H1 (cell line): ENCODE measurements at regions not wholly inside any gene's neighbourhood (a gene's known extent, or its start where the extent isn't known, plus 50 kb on each side); places are given as distances from the start of the nearest gene placed in this dataset.

Experiments used
- CTCF ChIA-PET: fragments of 300-600 bp; sonication (Branson Sonifier 250); formaldehyde crosslinking; loops from one replicate; lab custom pipeline; 2021; ENCODE audit not compliant: partially characterized antibody; lab: Charles Lee
- POLR2A ChIA-PET: fragments of 300-600 bp; sonication (Branson Sonifier 250); formaldehyde crosslinking; loops from one replicate; lab custom pipeline; 2021; ENCODE audit warnings: inconsistent platforms; ENCODE audit not compliant: partially characterized antibody; lab: Charles Lee
- DNase-seq, 2 experiments: peaks; one replicate each; pipeline versions ENCODE4 v3.0.0 to v3.0.0-alpha.2; 2010 to 2022; ENCODE audit warnings: low spot score in 2 of 2, low read depth in 1 of 2, mixed read lengths in 1 of 2
- FAIRE-seq: peaks from 2 replicates; lab custom pipeline; 2011; peaks lifted over from hg19 to GRCh38; lab: Jason Lieb, UNC
- H2AFZ ChIP-seq: 2 replicates; pipeline ENCODE4 v1.8.1; 2012; ENCODE audit warnings: low read length, inconsistent platforms
- H2AK5ac ChIP-seq: 2 replicates; pipeline ENCODE4 v1.6.1; 2013; ENCODE audit warnings: low read depth, low read length
- H2BK120ac ChIP-seq: replicated peaks from 2 replicates; pipeline ENCODE3; 2013; ENCODE audit warnings: low read depth, low read length, inconsistent platforms
- H2BK12ac ChIP-seq: 2 replicates; pipeline ENCODE4 v1.6.1; 2013; ENCODE audit warnings: low read depth, low read length
- H2BK15ac ChIP-seq: 2 replicates; pipeline ENCODE4 v1.6.1; 2013; ENCODE audit warnings: low read length
- H2BK20ac ChIP-seq: 2 replicates; pipeline ENCODE4 v1.6.1; 2013; ENCODE audit warnings: low read length
- H2BK5ac ChIP-seq: 2 replicates; pipeline ENCODE4 v1.6.1; 2013; ENCODE audit warnings: low read depth, low read length
- H3K14ac ChIP-seq: 2 replicates; pipeline ENCODE4 v1.6.1; 2013; ENCODE audit warnings: inconsistent platforms; ENCODE audit not compliant: insufficient read length
- H3K18ac ChIP-seq: 2 replicates; pipeline ENCODE4 v1.6.1; 2013; ENCODE audit warnings: low read length; ENCODE audit errors: extremely low read depth
- H3K23ac ChIP-seq: 2 replicates; pipeline ENCODE4 v1.6.1; 2013; ENCODE audit warnings: inconsistent platforms; ENCODE audit not compliant: insufficient read length
- H3K23me2 ChIP-seq: 2 replicates; pipeline ENCODE4 v1.6.1; 2013; ENCODE audit warnings: low read depth, low read length
- H3K27ac ChIP-seq: 2 replicates; pipeline ENCODE4 v1.6.1; 2011; ENCODE audit warnings: low read depth, low read length, inconsistent platforms
- H3K27me3 ChIP-seq, 4 experiments: replicated peaks in 1 of 4; 1 replicate in 1 of 4; 2 replicates in 3 of 4; pipeline versions ENCODE4 v1.6.1 to v1.8.1; 2011 to 2013; ENCODE audit warnings: low read length in 3 of 4, mild to moderate bottlenecking in 3 of 4, inconsistent platforms in 2 of 4, mixed read lengths in 2 of 4, moderate library complexity in 1 of 4; ENCODE audit not compliant: control insufficient read depth in 3 of 4, insufficient read depth in 3 of 4; ENCODE audit errors: extremely low read depth in 1 of 4
- H3K36me3 ChIP-seq, 4 experiments: 2 replicates each; pipeline versions ENCODE4 v1.6.1 to v1.8.1; 2011 to 2013; ENCODE audit warnings: mild to moderate bottlenecking in 4 of 4, low read length in 3 of 4, moderate library complexity in 2 of 4, control low read depth in 1 of 4, inconsistent platforms in 1 of 4; ENCODE audit not compliant: insufficient read depth in 4 of 4, control insufficient read depth in 2 of 4
- H3K4ac ChIP-seq: replicated peaks from 2 replicates; pipeline ENCODE3; 2013; ENCODE audit warnings: low read length, low read depth, mixed read lengths, inconsistent platforms; ENCODE audit not compliant: insufficient read length
- H3K4me1 ChIP-seq, 4 experiments: replicated peaks in 1 of 4; 1 replicate in 1 of 4; 2 replicates in 3 of 4; pipeline versions ENCODE4 v1.6.1 to v1.8.1; 2011 to 2013; ENCODE audit warnings: low read length in 3 of 4, inconsistent platforms in 2 of 4, mixed read lengths in 1 of 4; ENCODE audit not compliant: insufficient read depth in 4 of 4, control insufficient read depth in 3 of 4
- H3K4me2 ChIP-seq, 2 experiments: 2 replicates each; pipeline versions ENCODE4 v1.6.1 to v1.8.1; 2011 to 2013; ENCODE audit warnings: low read depth in 2 of 2, low read length in 2 of 2, control low read depth in 1 of 2, inconsistent platforms in 1 of 2, mild to moderate bottlenecking in 1 of 2; ENCODE audit not compliant: insufficient read depth in 1 of 2
- H3K4me3 ChIP-seq, 4 experiments: fragments of 200-600, 300-600 bp in 1 of 4; sonication (generic), shearing (Covaris generic), sonication (Bioruptor Twin) in 1 of 4; 2 replicates each; pipeline versions ENCODE4 v1.5.1 to v1.8.1; 2011 to 2016; ENCODE audit warnings: low read length in 4 of 4, low read depth in 3 of 4, control low read depth in 2 of 4, inconsistent platforms in 2 of 4, mild to moderate bottlenecking in 2 of 4, mixed read lengths in 1 of 4, moderate library complexity in 1 of 4; ENCODE audit not compliant: insufficient read depth in 2 of 4; ENCODE audit errors: extremely low read depth in 1 of 4
- H3K56ac ChIP-seq: replicated peaks from 2 replicates; pipeline ENCODE3; 2013; ENCODE audit warnings: low read depth, mild to moderate bottlenecking, mixed read lengths, low read length, inconsistent platforms; ENCODE audit not compliant: insufficient read length
- H3K79me1 ChIP-seq: 2 replicates; pipeline ENCODE4 v1.6.1; 2013; ENCODE audit warnings: low read depth, low read length, control low read depth
- H3K79me2 ChIP-seq, 2 experiments: 2 replicates each; pipeline versions ENCODE4 v1.6.1 to v1.8.1; 2012 to 2013; ENCODE audit warnings: low read length in 2 of 2, mild to moderate bottlenecking in 2 of 2, inconsistent platforms in 1 of 2; ENCODE audit not compliant: insufficient read depth in 2 of 2, control insufficient read depth in 1 of 2
- H3K9ac ChIP-seq, 4 experiments: replicated peaks in 1 of 4; 1 replicate in 1 of 4; 2 replicates in 3 of 4; pipeline versions ENCODE4 v1.6.1 to v1.8.1; 2011 to 2013; ENCODE audit warnings: low read depth in 3 of 4, low read length in 3 of 4, control low read depth in 2 of 4, mild to moderate bottlenecking in 2 of 4, moderate library complexity in 2 of 4, inconsistent platforms in 1 of 4; ENCODE audit errors: extremely low read depth in 1 of 4
- H3K9me3 ChIP-seq, 2 experiments: 2 replicates each; pipeline versions ENCODE4 v1.6.1 to v1.8.1; 2012 to 2013; ENCODE audit warnings: mild to moderate bottlenecking in 2 of 2, moderate library complexity in 2 of 2, control low read depth in 1 of 2, inconsistent platforms in 1 of 2, low read depth in 1 of 2, low read length in 1 of 2, mixed read lengths in 1 of 2; ENCODE audit not compliant: insufficient read depth in 2 of 2
- H4K20me1 ChIP-seq, 2 experiments: replicated peaks in 1 of 2; 2 replicates each; pipeline versions ENCODE3 to v1.8.1; 2011 to 2013; ENCODE audit warnings: inconsistent platforms in 2 of 2, low read length in 2 of 2, mild to moderate bottlenecking in 1 of 2; ENCODE audit not compliant: insufficient read depth in 2 of 2, control insufficient read depth in 1 of 2
- H4K5ac ChIP-seq: 2 replicates; pipeline ENCODE4 v1.6.1; 2013; ENCODE audit warnings: low read length, low read depth, mixed read lengths, inconsistent platforms; ENCODE audit not compliant: insufficient read length
- H4K8ac ChIP-seq: 2 replicates; pipeline ENCODE4 v1.8.0; 2013; ENCODE audit warnings: mild to moderate bottlenecking, moderate library complexity, low read length, inconsistent platforms; ENCODE audit not compliant: insufficient read depth; ENCODE audit errors: extremely low read depth
- H4K91ac ChIP-seq: replicated peaks from 2 replicates; pipeline ENCODE3; 2013; ENCODE audit warnings: low read length, mixed read lengths, inconsistent platforms; ENCODE audit not compliant: insufficient read length
- BACH1 ChIP-seq: IDR thresholded peaks from 2 replicates; pipeline ENCODE4 v1.6.1; 2012; ENCODE audit warnings: low read length, improper control_type of control experiment
- GABPA ChIP-seq: IDR thresholded peaks from 2 replicates; pipeline ENCODE4 v1.6.1; 2011; ENCODE audit warnings: mild to moderate bottlenecking, low read length, moderate library complexity, borderline replicate concordance; ENCODE audit not compliant: insufficient read depth
- HDAC2 ChIP-seq, 2 experiments: fragments of 300-600 bp in 1 of 2; sonication (generic) in 1 of 2; IDR thresholded peaks; 2 replicates each; pipeline ENCODE4 v1.6.1; 2011 to 2012; ENCODE audit warnings: low read depth in 2 of 2, low read length in 2 of 2, mild to moderate bottlenecking in 2 of 2, moderate library complexity in 2 of 2, borderline replicate concordance in 1 of 2, inconsistent platforms in 1 of 2
- KDM5A ChIP-seq: fragments of 200-600 bp; IDR thresholded peaks from 2 replicates; pipeline ENCODE4 v1.7.1; 2012; ENCODE audit warnings: mild to moderate bottlenecking, low read length, inconsistent platforms, mixed read lengths
- RFX5 ChIP-seq: IDR thresholded peaks from 2 replicates; pipeline ENCODE4 v1.6.1; 2011; ENCODE audit warnings: low read depth, low read length, improper control_type of control experiment, borderline replicate concordance
- SAP30 ChIP-seq: fragments of 300-600 bp; sonication (generic); IDR thresholded peaks from 2 replicates; pipeline ENCODE4 v1.7.1; 2012; ENCODE audit warnings: low read length, moderate library complexity, mild to moderate bottlenecking, inconsistent platforms; ENCODE audit not compliant: insufficient read depth, insufficient replicate concordance
- SIN3A ChIP-seq, 2 experiments: IDR thresholded peaks in 1 of 2; conservative IDR thresholded peaks in 1 of 2; 2 replicates each; pipeline ENCODE4 v1.6.1; 2011 to 2012; ENCODE audit warnings: low read length in 2 of 2, improper control_type of control experiment in 1 of 2, low read depth in 1 of 2, mild to moderate bottlenecking in 1 of 2
- TBP ChIP-seq: IDR thresholded peaks from 2 replicates; pipeline ENCODE4 v1.6.1; 2011; ENCODE audit warnings: low read depth, low read length, improper control_type of control experiment
- WGBS, 2 experiments: shearing (Covaris generic) in 1 of 2; methylation state at CpG; one replicate each; pipeline versions ENCODE4 v1.1.6 to v1.1.7; 2013 to 2015; ENCODE audit warnings: low lambda C conversion rate in 2 of 2, mixed read lengths in 2 of 2, inconsistent platforms in 1 of 2, low coverage in 1 of 2, missing lambda C conversion rate in 1 of 2; ENCODE audit not compliant: insufficient replicate concordance in 2 of 2, insufficient coverage in 1 of 2, insufficient read length in 1 of 2; ENCODE audit errors: extremely low coverage in 1 of 2, missing lambda C conversion rate in 1 of 2; 5-methylcytosine and 5-hydroxymethylcytosine counted together

DNA sequence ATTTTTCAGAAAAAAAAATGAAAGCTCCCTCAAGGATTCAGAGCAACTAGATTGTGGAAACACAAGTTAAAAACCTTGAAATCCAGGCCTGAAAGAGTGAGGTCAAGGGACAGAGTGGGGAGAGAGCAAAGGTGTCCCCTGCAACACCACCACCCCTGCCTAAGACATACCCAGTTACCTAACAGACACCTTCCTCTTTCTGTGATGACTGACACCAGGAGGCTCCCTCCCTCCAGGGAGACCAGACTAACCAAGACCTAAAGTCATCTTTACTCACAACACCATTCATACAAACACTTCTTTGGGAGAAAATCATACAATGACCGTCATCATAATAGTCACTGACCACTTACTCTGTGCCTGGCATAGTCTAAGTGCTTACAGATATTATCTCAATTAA is 151.8 kb upstream of the NABP1 start:
- Histone ChIP-seq H2BK15ac (no peak overlapping the region), H2BK5ac (no peak overlapping the region), H4K5ac (no peak overlapping the region), H2BK20ac (no peak overlapping the region), H3K56ac (no peak overlapping the region), H3K27ac (no peak overlapping the region), H3K23ac (no peak overlapping the region), H3K4me3 (no peak overlapping the region), H2BK120ac (no peak overlapping the region), H3K9me3 (no peaks in the 10 kb centered on the region), H3K27me3 (no peaks in the 10 kb centered on the region), H2BK12ac (no peak overlapping the region), H3K4ac (no peak overlapping the region), H3K79me2 (no peaks in the 10 kb centered on the region), H3K4me2 (no peak overlapping the region), H3K14ac (no peak overlapping the region), H2AFZ (no peak overlapping the region), H3K9ac (no peak overlapping the region), H3K18ac (no peak overlapping the region), H3K36me3 (no peaks in the 10 kb centered on the region), H2AK5ac (no peak overlapping the region), H4K91ac (no peak overlapping the region), H4K8ac (no peak overlapping the region), H3K4me1 (no peaks in the 10 kb centered on the region), H3K23me2 (no peaks in the 10 kb centered on the region; the same call in 1 of the 2 replicates), H4K20me1 (no peaks in the 10 kb centered on the region), H3K79me1 (no peaks in the 10 kb centered on the region)
- DNase-seq: no peak
- WGBS, 2 experiments: 91% methylated on average over 1 of the region's 1 CpG; no CpG with 5 or more reads in 1 of the 2 experiments
- FAIRE-seq: no peak
- ChIA-PET POLR2A (no interaction called here), CTCF (interaction anchor here (0.9 to 1.7 kb wide), 4 partner anchors 11 to 361 kb away, joined by 3 to 5 read pairs (median 4); no protein-coding TSS in a partner anchor)
- TF ChIP-seq RFX5 (no peak), HDAC2 (IDR thresholded peaks at IDR 0.05; ENCODE audit: borderline replicate concordance in 1 of 2, low read depth in 2 of 2, low read length in 2 of 2) (no peak), SAP30 (no peak), KDM5A (no peak), TBP (no peak), GABPA (no peak), SIN3A (conservative IDR thresholded peaks at IDR 0.05 in 1 of 2, IDR thresholded peaks at IDR 0.05 in 1 of 2; ENCODE audit: low read depth in 1 of 2, low read length in 2 of 2) (no peak), BACH1 (no peak)
